Type B pancreatic cell (in vitro differentiated cells): ENCODE measurements at regions not wholly inside any gene's neighbourhood (a gene's known extent, or its start where the extent isn't known, plus 50 kb on each side); places are given as distances from the start of the nearest gene placed in this dataset.

Source experiments
- DNase-seq: peaks from one replicate; pipeline ENCODE4 v3.0.0; 2021; ENCODE audit warnings: mixed read lengths; ENCODE audit not compliant: unreplicated experiment; ENCODE audit errors: extremely low spot score
- H3K27ac Mint-ChIP-seq: 2 replicates; pipeline ENCODE4 v1.8.0; 2021; ENCODE audit warnings: mild to moderate bottlenecking, mixed read lengths
- H3K27me3 Mint-ChIP-seq: 2 replicates; pipeline ENCODE4 v1.8.0; 2021; ENCODE audit warnings: mixed read lengths
- H3K36me3 Mint-ChIP-seq: 2 replicates; pipeline ENCODE4 v1.8.0; 2021; ENCODE audit warnings: mixed read lengths
- H3K4me1 Mint-ChIP-seq: one replicate; pipeline ENCODE4 v1.8.0; 2021; ENCODE audit warnings: mixed read lengths; ENCODE audit not compliant: unreplicated experiment
- H3K4me3 Mint-ChIP-seq: 2 replicates; pipeline ENCODE4 v1.8.0; 2021; ENCODE audit warnings: mild to moderate bottlenecking, mixed read lengths
- H3K9me3 Mint-ChIP-seq: 2 replicates; pipeline ENCODE4 v1.8.0; 2021; ENCODE audit warnings: mixed read lengths
- TF ChIP-seq, protein P1 (sequence below): fragments of 200-600 bp; sonication (generic); conservative IDR thresholded peaks from 2 replicates; pipeline ENCODE4 v1.5.0; 2021; ENCODE audit warnings: antibody characterized with exemption, mild to moderate bottlenecking

- peaks cover 6% of the 10 kb centered on the region for H3K9me3 Mint-ChIP-seq
- H3K36me3 Mint-ChIP-seq: no peaks in the 10 kb centered on the region
- H3K27ac Mint-ChIP-seq: no peak overlapping the region
- no peak for DNase-seq
- H3K4me3 Mint-ChIP-seq: no peak overlapping the region
- H3K27me3 Mint-ChIP-seq: no peaks in the 10 kb centered on the region
- TF ChIP-seq, protein P1, sequence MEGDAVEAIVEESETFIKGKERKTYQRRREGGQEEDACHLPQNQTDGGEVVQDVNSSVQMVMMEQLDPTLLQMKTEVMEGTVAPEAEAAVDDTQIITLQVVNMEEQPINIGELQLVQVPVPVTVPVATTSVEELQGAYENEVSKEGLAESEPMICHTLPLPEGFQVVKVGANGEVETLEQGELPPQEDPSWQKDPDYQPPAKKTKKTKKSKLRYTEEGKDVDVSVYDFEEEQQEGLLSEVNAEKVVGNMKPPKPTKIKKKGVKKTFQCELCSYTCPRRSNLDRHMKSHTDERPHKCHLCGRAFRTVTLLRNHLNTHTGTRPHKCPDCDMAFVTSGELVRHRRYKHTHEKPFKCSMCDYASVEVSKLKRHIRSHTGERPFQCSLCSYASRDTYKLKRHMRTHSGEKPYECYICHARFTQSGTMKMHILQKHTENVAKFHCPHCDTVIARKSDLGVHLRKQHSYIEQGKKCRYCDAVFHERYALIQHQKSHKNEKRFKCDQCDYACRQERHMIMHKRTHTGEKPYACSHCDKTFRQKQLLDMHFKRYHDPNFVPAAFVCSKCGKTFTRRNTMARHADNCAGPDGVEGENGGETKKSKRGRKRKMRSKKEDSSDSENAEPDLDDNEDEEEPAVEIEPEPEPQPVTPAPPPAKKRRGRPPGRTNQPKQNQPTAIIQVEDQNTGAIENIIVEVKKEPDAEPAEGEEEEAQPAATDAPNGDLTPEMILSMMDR: peak; percentile 35
- peaks cover 28% of the 10 kb centered on the region for H3K4me1 Mint-ChIP-seq
Observed at GRCh38 chr5:112687306-112687705, 50.4 kb upstream of the APC start.
